Activated CD4-positive, alpha-beta T cell treated with anti-CD3 and anti-CD28 coated beads for 24 hours (primary cell): ENCODE measurements at regions not wholly inside any gene's neighbourhood (a gene's known extent, or its start where the extent isn't known, plus 50 kb on each side); places are given as distances from the start of the nearest gene placed in this dataset.
A peak's percentile ranks its signal among the peaks of the same experiment; 100 is the strongest.
"Not testable (repeated sequence)": the region's sequence is repeated elsewhere in the genome, so short reads cannot be mapped to it uniquely, and the experiment has no call there.

Experiments
- DNase-seq, 2 donors: peaks; one replicate each; pipeline ENCODE4 v3.0.0-alpha.2; 2020; ENCODE audit warnings: low read depth in 2 of 2

- DNase-seq: no peak
Observed at GRCh38 chr10:84632866-84633265, 304.5 kb downstream of the CCSER2 start.

DNA sequence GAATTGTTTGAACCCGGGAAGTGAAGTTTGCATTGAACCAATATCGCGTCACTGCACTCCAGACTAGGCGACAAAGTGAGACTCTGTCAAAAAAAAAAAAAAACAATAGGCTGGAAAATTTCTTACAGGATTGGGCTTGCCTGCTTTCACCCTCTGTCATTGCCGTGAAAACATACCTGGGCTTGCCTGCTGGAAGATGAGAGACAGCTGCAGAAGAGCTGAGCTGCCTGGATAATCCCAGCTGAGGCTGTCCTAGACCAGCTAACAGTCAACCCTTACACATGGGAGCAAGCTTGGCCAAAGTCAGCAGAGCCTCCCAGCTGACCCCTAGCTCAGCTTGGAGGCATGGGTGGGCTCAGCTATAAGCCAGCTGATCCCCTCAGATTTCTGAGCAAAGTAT is 306.2 kb downstream of the CCSER2 start:
- no peak for DNase-seq

DNA sequence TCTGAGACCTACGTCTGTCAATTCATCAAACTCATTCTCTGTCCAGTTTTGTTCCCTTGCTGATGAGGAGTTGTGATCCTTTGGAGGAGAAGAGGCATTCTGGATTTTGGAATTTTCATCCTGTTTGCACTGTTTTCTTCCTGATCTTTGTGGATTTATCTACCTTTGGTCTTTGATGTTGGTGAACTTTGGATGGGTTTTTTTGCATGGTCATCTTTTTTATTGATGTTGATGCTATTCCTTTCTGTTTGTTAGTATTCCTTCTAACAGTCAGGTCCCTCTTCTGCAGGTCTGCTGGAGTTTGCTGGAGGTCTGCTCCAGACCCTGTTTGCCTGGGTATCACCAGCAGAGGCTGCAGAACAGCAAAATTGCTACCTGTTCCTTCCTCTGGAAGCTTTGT is 322.2 kb downstream of the CCSER2 start:
- not testable (repeated sequence) for DNase-seq

GRCh38 chr10:84654671-84655070 is 326.3 kb downstream of the CCSER2 start:
- no peak for DNase-seq

GRCh38 chr10:84659027-84659426 is 330.6 kb downstream of the CCSER2 start:
- DNase-seq: no peak

DNA sequence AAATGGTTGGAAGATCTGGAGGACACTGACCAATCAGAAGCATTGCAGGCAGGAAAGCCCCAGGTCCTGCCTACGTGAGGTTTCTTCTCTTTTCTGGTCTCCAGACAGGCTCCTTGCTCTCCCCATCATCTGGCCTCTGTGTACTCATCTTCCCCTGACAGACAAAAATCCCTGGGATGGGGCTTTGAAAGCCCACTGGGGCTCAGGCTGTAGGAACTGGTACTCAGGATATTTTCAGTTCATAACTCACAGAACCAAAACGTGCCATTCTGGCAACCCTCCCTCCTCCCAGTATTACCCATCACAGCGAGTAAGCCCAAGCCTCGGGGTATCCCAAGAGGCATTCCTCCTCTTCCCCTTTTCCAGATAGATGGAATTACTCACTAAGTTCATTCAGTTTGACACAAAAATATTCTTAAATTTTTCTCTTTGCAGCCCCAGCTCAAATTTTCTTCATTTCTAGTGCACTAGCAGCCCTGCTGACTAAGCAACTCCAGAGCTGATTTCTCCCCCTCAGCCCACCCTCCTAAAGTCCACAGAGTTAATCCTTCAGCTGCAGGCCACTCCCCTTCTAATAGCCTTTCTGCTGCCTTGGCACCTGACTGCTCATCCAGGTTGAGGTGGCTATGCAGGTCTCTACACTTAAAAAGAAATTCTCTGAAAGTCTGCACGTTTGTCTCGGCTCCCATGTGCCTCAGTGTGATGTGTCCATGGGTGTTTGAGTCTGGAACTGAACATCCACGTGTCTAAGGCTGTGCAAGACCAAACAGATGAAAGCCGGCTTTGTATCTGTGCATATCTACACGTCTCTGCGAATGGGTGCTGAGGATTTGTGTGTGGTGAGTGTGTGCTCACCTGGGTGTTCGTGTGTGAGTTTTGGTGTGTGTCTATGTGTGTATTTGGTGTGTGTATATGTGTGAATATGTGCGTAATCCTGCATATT is 331.4 kb downstream of the CCSER2 start:
- no peak for DNase-seq

DNA sequence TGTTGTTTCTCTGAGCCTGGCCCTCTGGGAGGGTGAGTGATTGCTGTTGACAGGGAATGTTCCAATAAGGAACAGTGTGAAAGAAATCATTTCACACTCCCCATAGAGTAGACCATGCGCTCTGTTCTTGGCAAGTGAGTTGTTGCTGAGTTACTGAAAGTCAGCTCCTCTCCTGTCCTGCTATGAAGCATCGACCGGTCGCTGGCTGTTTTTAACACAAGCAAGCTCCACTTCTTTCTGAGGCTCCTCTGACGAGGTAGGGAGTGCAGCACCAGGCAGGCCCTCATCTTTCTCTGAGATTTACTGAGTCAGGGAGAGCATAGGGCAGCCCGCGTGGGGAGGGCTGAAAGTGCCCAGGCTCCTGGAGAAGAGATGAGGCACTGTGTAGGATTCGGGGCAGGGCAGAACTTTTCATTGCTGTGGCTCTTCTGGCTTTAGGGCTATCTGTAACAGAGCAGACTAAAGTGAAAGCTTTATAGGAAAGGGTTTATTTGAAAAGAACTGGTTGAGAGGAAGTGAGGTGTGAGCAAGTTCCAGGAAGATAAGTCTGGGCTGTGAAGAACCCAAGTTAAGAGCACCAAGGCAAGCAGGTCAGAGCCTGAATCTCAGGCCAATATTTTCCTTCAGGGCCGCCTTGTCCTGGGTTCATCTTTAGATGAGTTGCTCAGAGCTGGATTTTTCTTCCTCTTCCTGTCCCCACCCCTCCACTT is 332.2 kb downstream of the CCSER2 start:
- DNase-seq: no peak

GRCh38 chr10:84665211-84665610 is 336.8 kb downstream of the CCSER2 start:
- no peak for DNase-seq

DNA sequence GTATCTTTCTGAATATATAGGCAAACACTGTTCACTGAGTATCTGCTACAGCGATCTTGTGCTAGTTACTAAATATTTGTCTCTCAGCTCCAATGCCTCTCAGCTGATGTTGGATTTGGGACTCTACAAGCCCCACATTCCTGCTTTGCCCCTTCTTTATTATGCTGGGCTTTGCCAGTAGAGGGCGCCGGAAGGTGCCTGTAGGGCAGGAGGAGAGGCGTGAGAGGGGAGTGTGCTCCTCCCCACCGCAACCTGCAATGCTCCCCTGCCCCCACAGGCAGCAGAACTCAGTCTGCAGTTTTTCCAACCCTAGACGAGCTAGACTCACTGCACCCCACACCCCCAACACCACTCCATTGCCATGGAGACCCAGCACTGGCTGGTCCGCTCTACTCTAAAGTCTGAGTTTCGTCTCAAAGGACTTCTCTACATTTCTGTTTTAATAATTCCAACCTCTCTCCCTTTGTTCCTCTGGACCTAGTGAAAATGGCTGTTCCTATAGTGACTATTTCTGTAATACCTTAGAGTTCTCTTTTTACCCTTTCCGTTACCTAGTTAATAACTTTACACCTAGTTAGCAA is 337.6 kb downstream of the CCSER2 start:
- peak in 1 of 2 donors; percentile 14 for DNase-seq

DNA sequence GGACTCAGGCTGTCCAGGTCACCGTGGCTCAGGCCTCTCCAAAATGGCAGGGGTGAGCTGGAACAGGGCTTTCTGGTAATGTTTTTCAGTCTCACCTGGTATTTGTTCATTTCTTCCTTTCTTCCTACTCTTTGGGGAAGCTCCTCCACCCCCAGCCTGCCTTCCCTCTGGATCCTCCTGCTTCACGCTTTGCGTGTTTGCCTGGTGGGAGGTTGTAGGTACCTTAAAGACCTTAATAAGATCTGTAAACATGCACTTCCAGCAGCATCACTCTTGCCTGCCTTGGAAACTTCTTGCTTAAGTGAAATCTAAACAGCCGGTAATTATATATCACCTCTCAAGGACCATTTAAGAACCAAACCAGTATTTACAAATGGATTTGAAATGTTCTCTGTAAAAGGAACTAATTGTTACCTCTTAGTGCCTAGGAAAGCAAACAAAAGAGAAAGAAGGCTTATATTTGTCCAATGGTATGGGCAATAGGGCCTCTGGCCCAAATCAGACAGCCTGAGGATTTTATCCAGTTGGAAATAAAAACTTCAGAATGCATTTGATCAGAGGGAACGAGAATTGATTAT is 339.9 kb downstream of the CCSER2 start:
- DNase-seq: no peak

DNA sequence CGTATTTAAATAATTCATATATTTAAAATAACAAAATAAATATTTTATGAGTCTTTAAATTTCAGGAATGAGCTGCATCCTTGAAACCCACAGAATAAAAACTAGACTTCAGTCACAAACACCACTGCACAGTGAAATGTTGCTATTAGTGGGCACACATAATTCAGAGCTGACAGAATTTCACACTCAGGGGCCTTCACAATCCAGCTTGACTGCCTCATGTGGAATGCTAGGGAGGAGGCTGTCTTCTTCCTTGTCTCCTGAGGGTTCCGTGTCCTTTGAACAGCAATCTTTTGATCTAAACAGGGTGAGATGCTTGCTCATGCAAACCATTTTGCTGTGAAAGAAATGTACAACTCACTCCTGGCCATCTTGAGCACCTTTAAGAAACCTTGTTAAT is 346.7 kb downstream of the CCSER2 start:
- no peak for DNase-seq

- no peak for DNase-seq
Observed at GRCh38 chr10:84676536-84676935, 348.1 kb downstream of the CCSER2 start.

DNA sequence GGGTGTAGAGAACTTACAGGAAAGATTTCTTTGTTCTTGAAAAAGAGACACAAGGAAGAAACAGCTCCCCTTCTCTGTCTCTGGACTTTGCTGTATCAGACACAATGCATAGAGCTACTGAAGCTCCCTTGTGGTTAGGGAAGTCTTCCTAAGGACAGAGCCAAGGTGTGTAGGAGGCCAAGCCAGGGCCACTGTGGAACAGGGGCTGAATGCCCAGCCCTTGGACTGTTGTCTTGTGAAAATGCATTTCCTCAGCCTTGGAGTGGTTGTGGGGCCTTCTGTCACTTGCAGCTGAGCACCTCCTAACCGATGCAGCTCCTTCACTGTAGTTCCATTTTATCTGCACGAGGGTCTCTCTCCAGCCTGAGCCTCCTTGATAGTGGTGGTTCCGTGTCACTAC is 353.4 kb downstream of the CCSER2 start:
- DNase-seq: no peak

- no peak for DNase-seq
Observed at GRCh38 chr10:84683550-84683949, 355.2 kb downstream of the CCSER2 start.

DNA sequence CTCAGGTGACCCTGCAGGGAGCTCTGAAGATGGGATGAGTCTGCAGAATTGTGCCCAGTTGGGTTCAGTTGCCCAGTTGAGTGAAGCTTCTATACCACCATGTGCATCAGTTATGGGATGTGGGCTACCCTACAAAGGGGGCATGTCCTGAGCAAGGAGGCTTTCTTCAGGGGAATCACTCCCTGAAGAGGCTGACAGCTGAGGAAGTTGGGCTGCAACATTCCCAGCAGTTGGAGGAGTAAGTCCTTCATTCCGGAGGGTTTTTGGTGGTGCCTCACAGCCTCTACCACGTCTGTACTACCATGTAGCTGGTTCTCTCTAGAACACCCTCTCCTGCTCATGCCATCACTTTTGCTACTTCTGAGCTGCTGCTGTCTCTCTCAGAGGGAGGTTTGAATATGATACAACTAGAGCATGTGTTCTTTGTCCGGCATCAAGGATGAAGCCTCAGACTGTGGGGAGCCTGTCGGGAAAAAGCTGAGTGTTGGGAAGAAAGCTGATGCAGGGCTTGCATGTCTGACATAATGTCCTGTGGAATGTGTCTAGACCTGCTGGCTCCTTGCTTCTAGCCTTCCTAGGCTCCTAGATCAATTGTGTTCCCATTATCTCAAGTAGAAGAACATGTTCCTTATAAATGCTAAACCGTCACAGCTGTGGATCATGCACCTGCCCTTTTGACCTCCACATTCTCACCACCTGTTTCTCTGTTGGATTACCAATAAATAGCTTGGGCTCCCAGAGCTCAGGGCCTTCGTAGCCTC is 355.8 kb downstream of the CCSER2 start:
- no peak for DNase-seq

- DNase-seq: no peak
Observed at GRCh38 chr10:84685047-84685660, 356.8 kb downstream of the CCSER2 start.

GRCh38 chr10:84693006-84693405 is 364.6 kb downstream of the CCSER2 start:
- DNase-seq: no peak

DNA sequence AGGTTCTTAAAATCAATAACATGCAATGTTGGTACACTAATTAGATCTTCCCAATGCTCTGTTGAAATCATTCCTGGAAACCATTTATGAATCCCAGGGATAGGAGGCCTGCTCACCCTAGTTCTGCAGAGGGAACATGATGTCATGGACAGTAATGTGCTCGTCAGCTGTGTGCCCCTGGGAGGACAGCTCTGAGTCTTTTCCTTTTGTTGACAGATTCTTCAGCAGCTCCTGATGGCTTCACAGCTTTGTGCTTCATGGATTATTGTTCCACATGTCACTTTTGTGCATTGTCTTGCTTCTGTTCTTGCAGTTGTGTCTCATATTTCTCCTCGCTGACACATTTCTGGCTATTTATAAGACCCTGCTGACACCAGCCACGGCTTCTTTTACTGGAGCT is 367.5 kb downstream of the CCSER2 start:
- no peak for DNase-seq

GRCh38 chr10:84696610-84697009 is 368.2 kb downstream of the CCSER2 start:
- DNase-seq: no peak

GRCh38 chr10:84698989-84699388 is 370.6 kb downstream of the CCSER2 start:
- no peak for DNase-seq
